ENCODE measurements at regions not wholly inside any gene's neighbourhood (a gene's known extent, or its start where the extent isn't known, plus 50 kb on each side); places are given as distances from the start of the nearest gene placed in this dataset.

GRCh38 chr11:90770007-90770406 is 547.2 kb upstream of the CHORDC1 start:
- H3K4me3 Mint-ChIP-seq: no peak overlapping the region
- no peak for TF ChIP-seq CTCF (IDR thresholded peaks at IDR 0.05)
- peaks cover 17 to 29% of the 10 kb centered on the region in 2 donors for H3K9me3 Mint-ChIP-seq
- no peaks in the 10 kb centered on the region for H3K4me1 ChIP-seq (ENCODE audit: control insufficient read depth, insufficient read depth, low read length)
- H3K9me3 ChIP-seq (ENCODE audit: control insufficient read depth, insufficient read depth, low read length): peaks cover 10% of the 10 kb centered on the region
- H3K4me1 Mint-ChIP-seq: no peaks in the 10 kb centered on the region
- intact Hi-C loops (cut with micrococcal nuclease): no loop called here
- H3K27me3 Mint-ChIP-seq (ENCODE audit: low read depth in 2 of 2): no peaks in the 10 kb centered on the region
- H3K36me3 ChIP-seq (ENCODE audit: control insufficient read depth, insufficient read depth, low read length): no peaks in the 10 kb centered on the region
- WGBS (ENCODE audit: insufficient coverage): 81% methylated on average over 3 of the region's 3 CpGs
- DNase-seq (no peak), ATAC-seq (no peak)
- H3K4me3 ChIP-seq (ENCODE audit: low read length): no peak overlapping the region
- no peak overlapping the region for H3K27ac ChIP-seq (ENCODE audit: low read length)
- no peak overlapping the region for H3K27ac Mint-ChIP-seq
- no peaks in the 10 kb centered on the region for H3K36me3 Mint-ChIP-seq
- H3K27me3 ChIP-seq (ENCODE audit: control insufficient read depth, insufficient read depth, low read length): no peaks in the 10 kb centered on the region

- no peaks in the 10 kb centered on the region for H3K4me1 Mint-ChIP-seq
- Histone ChIP-seq H3K36me3 (ENCODE audit: control insufficient read depth, insufficient read depth, low read length) (no peaks in the 10 kb centered on the region), H3K4me3 (ENCODE audit: low read length) (no peak overlapping the region), H3K4me1 (ENCODE audit: control insufficient read depth, insufficient read depth, low read length) (no peaks in the 10 kb centered on the region), H3K27ac (ENCODE audit: low read length) (no peak overlapping the region), H3K9me3 (ENCODE audit: control insufficient read depth, insufficient read depth, low read length) (peaks cover 2% of the 10 kb centered on the region), H3K27me3 (ENCODE audit: control insufficient read depth, insufficient read depth, low read length) (no peaks in the 10 kb centered on the region)
- H3K9me3 Mint-ChIP-seq: peaks cover 14 to 20% of the 10 kb centered on the region in 2 donors
- no CpG with 5 or more reads among the region's 3 CpGs for WGBS (ENCODE audit: insufficient coverage)
- no peak overlapping the region for H3K4me3 Mint-ChIP-seq
- intact Hi-C loops (cut with micrococcal nuclease): no loop called here
- ATAC-seq (no peak), DNase-seq (no peak)
- H3K27me3 Mint-ChIP-seq (ENCODE audit: low read depth in 2 of 2): no peaks in the 10 kb centered on the region
- no peaks in the 10 kb centered on the region for H3K36me3 Mint-ChIP-seq
- H3K27ac Mint-ChIP-seq: no peak overlapping the region
- TF ChIP-seq CTCF (IDR thresholded peaks at IDR 0.05): no peak
Observed at GRCh38 chr11:90766121-90766520, 543.3 kb upstream of the CHORDC1 start.

- TF ChIP-seq CTCF (IDR thresholded peaks at IDR 0.05): no peak
- H3K27me3 Mint-ChIP-seq (ENCODE audit: low read depth in 2 of 2): no peaks in the 10 kb centered on the region
- Histone ChIP-seq H3K36me3 (ENCODE audit: control insufficient read depth, insufficient read depth, low read length) (no peaks in the 10 kb centered on the region), H3K4me1 (ENCODE audit: control insufficient read depth, insufficient read depth, low read length) (no peaks in the 10 kb centered on the region), H3K27me3 (ENCODE audit: control insufficient read depth, insufficient read depth, low read length) (no peaks in the 10 kb centered on the region), H3K27ac (ENCODE audit: low read length) (no peak overlapping the region), H3K4me3 (ENCODE audit: low read length) (no peak overlapping the region), H3K9me3 (ENCODE audit: control insufficient read depth, insufficient read depth, low read length) (peaks cover under 1% of the 10 kb centered on the region)
- no peaks in the 10 kb centered on the region for H3K4me1 Mint-ChIP-seq
- ATAC-seq (no peak), DNase-seq (no peak)
- no peak overlapping the region for H3K4me3 Mint-ChIP-seq
- H3K36me3 Mint-ChIP-seq: no peaks in the 10 kb centered on the region
- intact Hi-C loops (cut with micrococcal nuclease): no loop called here
- H3K27ac Mint-ChIP-seq: no peak overlapping the region
- H3K9me3 Mint-ChIP-seq: peaks cover 16 to 27% of the 10 kb centered on the region in 2 donors
- 85% methylated on average over 2 of the region's 4 CpGs for WGBS (ENCODE audit: insufficient coverage)
Observed at GRCh38 chr11:90764691-90765090, 541.8 kb upstream of the CHORDC1 start.

- no peak overlapping the region for H3K27ac Mint-ChIP-seq
- H3K4me1 Mint-ChIP-seq: no peaks in the 10 kb centered on the region
- no peak for TF ChIP-seq CTCF (IDR thresholded peaks at IDR 0.05)
- no peaks in the 10 kb centered on the region for H3K4me1 ChIP-seq (ENCODE audit: control insufficient read depth, insufficient read depth, low read length)
- no peak overlapping the region for H3K27ac ChIP-seq (ENCODE audit: low read length)
- no peak overlapping the region for H3K4me3 Mint-ChIP-seq
- no peaks in the 10 kb centered on the region for H3K36me3 ChIP-seq (ENCODE audit: control insufficient read depth, insufficient read depth, low read length)
- H3K36me3 Mint-ChIP-seq: no peaks in the 10 kb centered on the region
- ATAC-seq: no peak
- peaks cover 12 to 25% of the 10 kb centered on the region in 2 donors for H3K9me3 Mint-ChIP-seq
- H3K27me3 Mint-ChIP-seq (ENCODE audit: low read depth in 2 of 2): no peaks in the 10 kb centered on the region
- H3K9me3 ChIP-seq (ENCODE audit: control insufficient read depth, insufficient read depth, low read length): no peaks in the 10 kb centered on the region
- H3K27me3 ChIP-seq (ENCODE audit: control insufficient read depth, insufficient read depth, low read length): no peaks in the 10 kb centered on the region
- 81% methylated on average over 4 of the region's 4 CpGs for WGBS (ENCODE audit: insufficient coverage)
- DNase-seq: no peak
- intact Hi-C loops (cut with micrococcal nuclease): no loop called here
- H3K4me3 ChIP-seq (ENCODE audit: low read length): no peak overlapping the region
Observed at GRCh38 chr11:90757849-90758494, 535.1 kb upstream of the CHORDC1 start.

Measured in natural killer cell (primary cell).